Hepatocyte (in vitro differentiated cells): ENCODE measurements at regions not wholly inside any gene's neighbourhood (a gene's known extent, or its start where the extent isn't known, plus 50 kb on each side); places are given as distances from the start of the nearest gene placed in this dataset.

Source experiments
- CTCF ChIP-seq: fragments of 200-600 bp; sonication (generic); IDR thresholded peaks from 2 replicates; pipeline ENCODE4 v1.5.1; 2016; ENCODE audit warnings: antibody characterized with exemption, mild to moderate bottlenecking; ENCODE audit not compliant: poor library complexity
- EZH2 ChIP-seq: fragments of 200-600 bp; sonication (generic); IDR thresholded peaks from 2 replicates; pipeline ENCODE4 v1.6.1; 2016; ENCODE audit warnings: antibody characterized with exemption, mild to moderate bottlenecking, borderline replicate concordance
- EZH2phosphoT487 ChIP-seq: fragments of 200-600 bp; sonication (generic); IDR thresholded peaks from one replicate; pipeline ENCODE4 v1.6.1; 2018; ENCODE audit warnings: antibody characterized with exemption, mild to moderate bottlenecking, low read depth, moderate library complexity; ENCODE audit not compliant: unreplicated experiment, severe bottlenecking

- TF ChIP-seq CTCF (no peak), EZH2 (no peak), EZH2phosphoT487 (no peak)
Observed at GRCh38 chr14:29035134-29035533, 268.5 kb downstream of the FOXG1 start.
